ENCODE measurements at regions not wholly inside any gene's neighbourhood (a gene's known extent, or its start where the extent isn't known, plus 50 kb on each side); places are given as distances from the start of the nearest gene placed in this dataset.
A peak's percentile ranks its signal among the peaks of the same experiment; 100 is the strongest.

GRCh38 chr12:97274386-97274785 lies 188.2 kb upstream of the RMST start:
- no peak overlapping the region for H3K4me3 Mint-ChIP-seq
- TF ChIP-seq CTCF (conservative IDR thresholded peaks at IDR 0.05), result no peak
- Histone ChIP-seq H3K9ac (ENCODE audit: extremely low read depth, low read length, poor library complexity, severe bottlenecking) (no peak overlapping the region), H3K9me3 (ENCODE audit: control insufficient read depth, low read length) (peaks cover 12% of the 10 kb centered on the region), H3K27me3 (ENCODE audit: control insufficient read depth, insufficient read depth, low read length, poor library complexity, severe bottlenecking) (peaks cover 13% of the 10 kb centered on the region), H3K27ac (ENCODE audit: low read depth, low read length) (peak overlapping the region; percentile 99), H3K4me1 (ENCODE audit: control insufficient read depth, insufficient read depth, low read length) (peaks cover 17% of the 10 kb centered on the region), H3K36me3 (ENCODE audit: control insufficient read depth, insufficient read depth, low read length) (no peaks in the 10 kb centered on the region), H3K4me3 (ENCODE audit: low read length) (no peak overlapping the region)
- DNase-seq, result no peak
- peaks cover 24% of the 10 kb centered on the region for H3K4me1 Mint-ChIP-seq
- H3K27ac Mint-ChIP-seq, result no peak overlapping the region
- 63 to 86% methylated on average over 2 of the region's 2 CpGs for WGBS, 2 experiments (ENCODE audit: insufficient coverage in 1 of 2, insufficient read length in 1 of 2)
- H3K36me3 Mint-ChIP-seq (ENCODE audit: low read depth), result no peaks in the 10 kb centered on the region
- H3K27me3 Mint-ChIP-seq (ENCODE audit: insufficient read depth), result peaks cover 16% of the 10 kb centered on the region
- peaks cover 9% of the 10 kb centered on the region for H3K9me3 Mint-ChIP-seq

GRCh38 chr12:97275256-97275655 lies 187.3 kb upstream of the RMST start:
- no peak overlapping the region for H3K4me3 Mint-ChIP-seq
- peaks cover 33% of the 10 kb centered on the region for H3K4me1 Mint-ChIP-seq
- H3K27ac Mint-ChIP-seq, result no peak overlapping the region
- WGBS, 2 experiments (ENCODE audit: insufficient coverage in 1 of 2, insufficient read length in 1 of 2), result 58 to 73% methylated on average over 7 to 14 of the region's 14 CpGs
- H3K27me3 Mint-ChIP-seq (ENCODE audit: insufficient read depth), result peaks cover 16% of the 10 kb centered on the region
- H3K9me3 ChIP-seq (ENCODE audit: control insufficient read depth, low read length), result peaks cover 12% of the 10 kb centered on the region
- DNase-seq, result no peak
- no peak overlapping the region for H3K4me3 ChIP-seq (ENCODE audit: low read length)
- H3K36me3 ChIP-seq (ENCODE audit: control insufficient read depth, insufficient read depth, low read length), result no peaks in the 10 kb centered on the region
- H3K36me3 Mint-ChIP-seq (ENCODE audit: low read depth), result no peaks in the 10 kb centered on the region
- peaks cover 19% of the 10 kb centered on the region for H3K4me1 ChIP-seq (ENCODE audit: control insufficient read depth, insufficient read depth, low read length)
- no peak overlapping the region for H3K9ac ChIP-seq (ENCODE audit: extremely low read depth, low read length, poor library complexity, severe bottlenecking)
- peak overlapping the region; percentile 99 for H3K27ac ChIP-seq (ENCODE audit: low read depth, low read length)
- TF ChIP-seq CTCF (conservative IDR thresholded peaks at IDR 0.05), result no peak
- peaks cover 13% of the 10 kb centered on the region for H3K27me3 ChIP-seq (ENCODE audit: control insufficient read depth, insufficient read depth, low read length, poor library complexity, severe bottlenecking)
- peaks cover 9% of the 10 kb centered on the region for H3K9me3 Mint-ChIP-seq

- H3K27ac ChIP-seq (ENCODE audit: low read depth, low read length), result peak overlapping the region; percentile 99
- peaks cover 4% of the 10 kb centered on the region for H3K9me3 Mint-ChIP-seq
- peaks cover 16% of the 10 kb centered on the region for H3K27me3 Mint-ChIP-seq (ENCODE audit: insufficient read depth)
- peak overlapping the region; percentile 13 for H3K9ac ChIP-seq (ENCODE audit: extremely low read depth, low read length, poor library complexity, severe bottlenecking)
- no peaks in the 10 kb centered on the region for H3K36me3 ChIP-seq (ENCODE audit: control insufficient read depth, insufficient read depth, low read length)
- peak overlapping the region; percentile 7 for H3K27ac Mint-ChIP-seq
- H3K27me3 ChIP-seq (ENCODE audit: control insufficient read depth, insufficient read depth, low read length, poor library complexity, severe bottlenecking), result peaks cover 13% of the 10 kb centered on the region
- peaks cover 19% of the 10 kb centered on the region for H3K4me1 ChIP-seq (ENCODE audit: control insufficient read depth, insufficient read depth, low read length)
- H3K4me3 ChIP-seq (ENCODE audit: low read length), result no peak overlapping the region
- peak; percentile 17 for TF ChIP-seq CTCF (conservative IDR thresholded peaks at IDR 0.05)
- DNase-seq, result peak; percentile 84
- no peak overlapping the region for H3K4me3 Mint-ChIP-seq
- peaks cover 35% of the 10 kb centered on the region for H3K4me1 Mint-ChIP-seq
- peaks cover 12% of the 10 kb centered on the region for H3K9me3 ChIP-seq (ENCODE audit: control insufficient read depth, low read length)
- no peaks in the 10 kb centered on the region for H3K36me3 Mint-ChIP-seq (ENCODE audit: low read depth)
- WGBS, 2 experiments (ENCODE audit: insufficient coverage in 1 of 2, insufficient read length in 1 of 2), result 32 to 64% methylated on average over 9 to 15 of the region's 15 CpGs
These were observed 186.6 kb upstream of the RMST start for GRCh38 chr12:97275728-97276590.

All from endodermal cell (in vitro differentiated cells).